Adrenal gland (tissue), 5 donors: ENCODE measurements at regions not wholly inside any gene's neighbourhood (a gene's known extent, or its start where the extent isn't known, plus 50 kb on each side); places are given as distances from the start of the nearest gene placed in this dataset.

Experiments
- CTCF ChIP-seq, 6 experiments: fragments of 450-650 bp in 4 of 6; fragments of 200-600 bp in 2 of 6; sonication (generic) in 1 of 6; IDR thresholded peaks; 1 replicate in 5 of 6; 2 replicates in 1 of 6; pipeline versions ENCODE4 v1.5.1 to v1.8.0; 2016 to 2021; ENCODE audit warnings: antibody characterized with exemption in 6 of 6, mild to moderate bottlenecking in 2 of 6, moderate library complexity in 1 of 6
- POLR2A ChIP-seq, 2 donors: fragments of 450-650 bp; IDR thresholded peaks; one replicate each; pipeline ENCODE4 v1.6.1; 2017; ENCODE audit warnings: antibody characterized with exemption in 2 of 2, mild to moderate bottlenecking in 2 of 2, moderate library complexity in 1 of 2
- donor health status: DM: no; HTN: no; CAD: no.

GRCh38 chr16:56011808-56012481 is 136.8 kb upstream of the CES5A start:
- TF ChIP-seq CTCF (IDR thresholded peaks at IDR 0.05): no peak
- TF ChIP-seq POLR2A (IDR thresholded peaks at IDR 0.05): no peak
